ENCODE measurements at regions not wholly inside any gene's neighbourhood (a gene's known extent, or its start where the extent isn't known, plus 50 kb on each side); places are given as distances from the start of the nearest gene placed in this dataset.

GRCh38 chr2:35688309-35688708 lies 667.3 kb upstream of the CRIM1 start:
- TF ChIP-seq RAD21 (conservative IDR thresholded peaks at IDR 0.05) (no peak), CTCF (IDR thresholded peaks at IDR 0.05; ENCODE audit: poor library complexity, severe bottlenecking) (no peak), TAF1 (IDR thresholded peaks at IDR 0.05; ENCODE audit: low read depth) (no peak), SMC3 (conservative IDR thresholded peaks at IDR 0.05; ENCODE audit: poor library complexity) (no peak), REST (IDR thresholded peaks at IDR 0.05; ENCODE audit: borderline replicate concordance) (no peak)
